Kidney (tissue), 13 donors: ENCODE measurements at regions not wholly inside any gene's neighbourhood (a gene's known extent, or its start where the extent isn't known, plus 50 kb on each side); places are given as distances from the start of the nearest gene placed in this dataset.

Source experiments
- DNase-seq, 5 donors: peaks; one replicate each; pipeline ENCODE4 v3.0.0-alpha.2; 2013 to 2020
- FAIRE-seq: peaks from 2 replicates; lab custom pipeline; 2012; peaks lifted over from hg19 to GRCh38; lab: Jason Lieb, UNC
- H3K27ac ChIP-seq, 2 donors: one replicate each; pipeline ENCODE4 v1.7.0; 2013; ENCODE audit warnings: low read depth in 2 of 2, low read length in 2 of 2, inconsistent platforms in 1 of 2
- H3K27me3 ChIP-seq: one replicate; pipeline ENCODE4 v1.7.1; 2013; ENCODE audit warnings: low read length, inconsistent platforms; ENCODE audit not compliant: control insufficient read depth, insufficient read depth
- H3K36me3 ChIP-seq, 3 donors: one replicate each; pipeline versions ENCODE4 v1.7.0 to v1.7.1; 2013; ENCODE audit warnings: low read length in 3 of 3, control low read depth in 1 of 3, inconsistent platforms in 1 of 3; ENCODE audit not compliant: insufficient read depth in 3 of 3, control insufficient read depth in 2 of 3
- H3K4me1 ChIP-seq, 3 donors: one replicate each; pipeline versions ENCODE4 v1.7.0 to v1.7.1; 2013; ENCODE audit warnings: low read length in 3 of 3, inconsistent platforms in 1 of 3, low read depth in 1 of 3; ENCODE audit not compliant: control insufficient read depth in 2 of 3, insufficient read depth in 2 of 3
- H3K4me3 ChIP-seq, 3 donors: one replicate each; pipeline versions ENCODE4 v1.7.0 to v1.8.1; 2013; ENCODE audit warnings: low read length in 3 of 3, control low read depth in 1 of 3, inconsistent platforms in 1 of 3
- H3K9ac ChIP-seq, 3 donors: one replicate each; pipeline versions ENCODE4 v1.7.0 to v1.7.1; 2013; ENCODE audit warnings: low read length in 3 of 3, control low read depth in 1 of 3, inconsistent platforms in 1 of 3
- H3K9me3 ChIP-seq, 3 donors: one replicate each; pipeline versions ENCODE4 v1.7.0 to v1.7.1; 2013; ENCODE audit warnings: low read length in 3 of 3, control low read depth in 1 of 3, inconsistent platforms in 1 of 3; ENCODE audit not compliant: control insufficient read depth in 2 of 3, insufficient read depth in 1 of 3
- intact Hi-C: fragments of 100-400 bp; cut with DNase I; formaldehyde crosslinking; loops from one replicate; pipeline ENCODE4 v1.11.1; 2022
- TF ChIP-seq, protein P1 (sequence below): IDR thresholded peaks from 3 replicates; pipeline ENCODE4 v1.5.1; 2012; ENCODE audit warnings: mild to moderate bottlenecking, moderate library complexity, borderline replicate concordance; ENCODE audit not compliant: insufficient read depth; ENCODE audit errors: extremely low read depth
- donor health status: control.
- donor health status: control.
- donor health status: control.
- donor health status: control.
- donor health status: control.
- donor health status: DM: yes; HTN: yes; CAD: no.
- donor health status: Normal renal cell carcinoma (clear cell type).

DNA sequence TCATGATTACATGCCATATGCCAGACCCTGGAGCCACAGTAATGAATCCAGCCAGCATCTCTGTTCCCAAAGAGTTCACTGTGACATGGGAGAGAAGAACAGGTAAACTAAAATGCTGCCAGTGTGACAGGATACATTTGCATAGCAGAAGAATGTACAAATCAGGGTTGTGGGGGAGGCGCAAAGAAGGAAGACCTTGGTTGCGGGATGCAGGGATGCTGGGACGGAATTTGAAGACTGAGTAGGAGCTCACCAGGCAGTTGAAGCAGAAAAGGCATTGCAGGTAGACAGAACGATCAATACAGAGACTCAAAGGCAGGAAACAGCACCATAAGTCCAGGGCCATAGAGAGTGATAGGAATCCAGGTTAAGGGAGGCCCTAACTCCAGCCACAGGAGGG lies 180.3 kb upstream of the ZC3H12A start:
- no peak overlapping the region for H3K27ac ChIP-seq
- TF ChIP-seq, protein P1, sequence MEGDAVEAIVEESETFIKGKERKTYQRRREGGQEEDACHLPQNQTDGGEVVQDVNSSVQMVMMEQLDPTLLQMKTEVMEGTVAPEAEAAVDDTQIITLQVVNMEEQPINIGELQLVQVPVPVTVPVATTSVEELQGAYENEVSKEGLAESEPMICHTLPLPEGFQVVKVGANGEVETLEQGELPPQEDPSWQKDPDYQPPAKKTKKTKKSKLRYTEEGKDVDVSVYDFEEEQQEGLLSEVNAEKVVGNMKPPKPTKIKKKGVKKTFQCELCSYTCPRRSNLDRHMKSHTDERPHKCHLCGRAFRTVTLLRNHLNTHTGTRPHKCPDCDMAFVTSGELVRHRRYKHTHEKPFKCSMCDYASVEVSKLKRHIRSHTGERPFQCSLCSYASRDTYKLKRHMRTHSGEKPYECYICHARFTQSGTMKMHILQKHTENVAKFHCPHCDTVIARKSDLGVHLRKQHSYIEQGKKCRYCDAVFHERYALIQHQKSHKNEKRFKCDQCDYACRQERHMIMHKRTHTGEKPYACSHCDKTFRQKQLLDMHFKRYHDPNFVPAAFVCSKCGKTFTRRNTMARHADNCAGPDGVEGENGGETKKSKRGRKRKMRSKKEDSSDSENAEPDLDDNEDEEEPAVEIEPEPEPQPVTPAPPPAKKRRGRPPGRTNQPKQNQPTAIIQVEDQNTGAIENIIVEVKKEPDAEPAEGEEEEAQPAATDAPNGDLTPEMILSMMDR: no peak
- no peak overlapping the region for H3K9ac ChIP-seq
- H3K27me3 ChIP-seq: peaks cover 3% of the 10 kb centered on the region
- no peak for DNase-seq
- FAIRE-seq: no peak
- H3K9me3 ChIP-seq: no peaks in the 10 kb centered on the region
- no peak overlapping the region for H3K4me3 ChIP-seq
- intact Hi-C loops: no loop called here
- H3K36me3 ChIP-seq: no peaks in the 10 kb centered on the region
- no peaks in the 10 kb centered on the region for H3K4me1 ChIP-seq

DNA sequence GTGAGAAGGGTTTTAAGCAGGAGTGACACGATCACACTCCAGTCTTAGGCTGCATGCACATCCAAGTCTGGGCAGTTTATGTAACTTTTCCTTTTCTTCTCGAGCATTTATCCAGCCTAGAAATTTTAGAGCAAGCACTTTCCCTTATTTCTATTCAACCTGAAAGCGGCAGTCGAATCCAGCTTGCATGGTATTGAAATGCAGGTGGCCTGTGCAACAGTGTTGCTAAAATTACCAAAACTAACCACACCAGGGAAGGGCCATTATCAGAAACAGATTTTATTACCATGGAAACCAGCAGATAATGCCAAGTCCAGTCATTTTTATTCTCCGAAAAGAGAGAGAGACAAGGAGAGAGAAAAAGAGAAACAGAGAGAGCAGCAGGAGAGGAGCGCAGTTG lies 179.9 kb upstream of the ZC3H12A start:
- DNase-seq (no peak), FAIRE-seq (no peak)
- no peak overlapping the region for H3K9ac ChIP-seq
- H3K36me3 ChIP-seq: no peaks in the 10 kb centered on the region
- H3K27ac ChIP-seq: no peak overlapping the region
- H3K4me1 ChIP-seq: no peaks in the 10 kb centered on the region
- no peaks in the 10 kb centered on the region for H3K9me3 ChIP-seq
- H3K27me3 ChIP-seq: peaks cover 3% of the 10 kb centered on the region
- intact Hi-C loops: no loop called here
- TF ChIP-seq, protein P1: no peak
- no peak overlapping the region for H3K4me3 ChIP-seq

- H3K9ac ChIP-seq: no peak overlapping the region
- TF ChIP-seq, protein P1: no peak
- FAIRE-seq (no peak), DNase-seq (no peak)
- H3K27ac ChIP-seq: no peak overlapping the region
- no peak overlapping the region for H3K4me3 ChIP-seq
- intact Hi-C loops: no loop called here
- H3K27me3 ChIP-seq: peaks cover 3% of the 10 kb centered on the region
- no peaks in the 10 kb centered on the region for H3K9me3 ChIP-seq
- no peaks in the 10 kb centered on the region for H3K36me3 ChIP-seq
- no peaks in the 10 kb centered on the region for H3K4me1 ChIP-seq
Measured at GRCh38 chr1:37298769-37299168, 175.6 kb upstream of the ZC3H12A start.

DNA sequence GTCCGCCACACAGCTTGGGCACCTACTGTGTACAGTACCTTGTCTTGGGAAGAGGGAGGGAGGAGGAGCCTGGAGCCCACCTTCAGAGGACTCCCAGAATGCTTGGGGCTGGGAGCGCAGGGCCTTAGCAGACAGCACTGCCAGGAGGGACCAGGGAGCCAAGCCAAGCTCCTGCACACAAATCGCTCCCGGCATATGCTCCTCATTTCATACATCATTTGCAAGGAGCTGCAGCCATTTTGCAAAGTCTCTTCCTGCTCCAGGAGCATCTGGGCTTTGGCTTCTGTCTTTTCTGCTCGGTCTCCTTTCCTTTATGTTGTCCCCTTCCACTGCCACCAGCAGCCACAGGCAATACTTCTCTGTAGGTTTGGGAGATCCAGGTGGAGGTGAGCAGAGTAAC lies 175.2 kb upstream of the ZC3H12A start:
- Histone ChIP-seq H3K27me3 (peaks cover 3% of the 10 kb centered on the region), H3K4me1 (no peaks in the 10 kb centered on the region), H3K27ac (no peak overlapping the region), H3K4me3 (no peak overlapping the region), H3K9ac (no peak overlapping the region), H3K9me3 (no peaks in the 10 kb centered on the region), H3K36me3 (no peaks in the 10 kb centered on the region)
- DNase-seq (no peak), FAIRE-seq (no peak)
- intact Hi-C loops: no loop called here
- TF ChIP-seq, protein P1: no peak
